ENCODE measurements at regions not wholly inside any gene's neighbourhood (a gene's known extent, or its start where the extent isn't known, plus 50 kb on each side); places are given as distances from the start of the nearest gene placed in this dataset.
"Not testable (repeated sequence)": the region's sequence is repeated elsewhere in the genome, so short reads cannot be mapped to it uniquely, and the experiment has no call there.

- intact Hi-C loops (cut with DNase I) = no loop called here
- DNase-seq (ENCODE audit: low spot score) (no peak), ATAC-seq (no peak)
Measured at GRCh38 chr3:181555681-181556080, 156.0 kb upstream of the SOX2 start.

GRCh38 chr3:181554233-181554765, 157.4 kb upstream of the SOX2 start:
- intact Hi-C loops (cut with DNase I) = no loop called here
- no peak for ATAC-seq
- no peak for DNase-seq (ENCODE audit: low spot score)

DNA sequence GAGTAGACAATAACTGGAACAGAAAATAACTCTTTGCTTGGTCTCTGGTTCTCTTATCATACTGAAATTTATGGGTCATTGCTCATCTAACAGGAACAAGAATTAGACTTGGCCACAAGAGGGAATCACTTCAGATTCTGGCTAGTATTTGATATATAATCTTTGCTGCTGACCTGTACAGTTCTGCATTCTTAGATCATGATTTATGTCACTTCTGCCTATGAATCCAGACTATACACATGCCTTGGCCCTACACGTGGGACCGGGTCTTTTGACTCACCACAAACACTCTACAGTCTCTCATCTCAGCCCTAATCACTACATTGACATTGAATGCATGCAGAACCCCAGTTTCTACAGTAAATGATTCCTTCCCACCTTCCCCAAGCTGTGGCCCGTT, 162.5 kb upstream of the SOX2 start:
- no peak for DNase-seq (ENCODE audit: low spot score)
- no peak for ATAC-seq
- intact Hi-C loops (cut with DNase I) = no loop called here

GRCh38 chr3:181541414-181541813, 170.3 kb upstream of the SOX2 start:
- intact Hi-C loops (cut with DNase I) = no loop called here

DNA sequence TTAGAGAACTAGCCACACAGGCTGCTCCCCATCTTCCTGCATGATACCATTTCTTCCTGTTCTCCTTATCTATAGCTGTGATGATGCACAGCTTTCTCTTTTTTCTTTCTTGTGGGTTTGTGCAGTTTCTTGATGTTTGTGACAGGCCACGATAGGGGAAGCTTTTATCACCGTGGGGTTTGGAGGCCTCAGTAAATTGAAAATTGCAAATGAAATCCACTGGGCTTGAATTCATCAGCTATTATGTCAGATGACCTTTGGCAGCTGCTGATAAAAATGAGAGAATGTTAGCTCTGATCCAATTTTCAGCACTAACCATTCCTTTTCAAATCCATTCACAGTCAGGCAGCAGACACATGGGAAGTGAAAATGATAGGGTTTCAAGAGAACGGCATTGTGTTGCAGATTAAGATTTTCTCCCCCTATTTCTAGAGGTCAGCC, 176.9 kb upstream of the SOX2 start:
- intact Hi-C loops (cut with DNase I) = no loop called here
- ATAC-seq = no peak

More at GRCh38 chr3:181541414-181541813, 170.3 kb upstream of the SOX2 start:
- no peak for ATAC-seq
- no peak for DNase-seq (ENCODE audit: low spot score)

DNA sequence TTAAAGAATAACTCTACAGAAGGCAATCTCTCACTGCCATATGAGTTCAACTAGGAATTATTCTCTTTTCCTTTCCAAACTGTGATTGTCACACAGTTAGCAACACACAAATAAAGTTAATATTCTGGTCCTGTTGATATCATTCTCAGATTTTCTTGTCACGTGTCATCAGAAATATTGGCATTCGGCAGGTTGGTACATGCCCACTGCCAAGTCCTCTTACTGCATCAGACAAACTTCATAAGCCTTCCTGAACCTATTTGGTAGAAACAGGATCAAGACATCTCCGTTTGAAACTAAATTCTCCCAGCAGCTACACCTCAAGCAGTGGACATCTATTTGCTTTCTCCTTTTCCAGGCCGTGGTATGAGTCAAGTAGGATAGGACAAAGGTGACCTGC, 177.9 kb upstream of the SOX2 start:
- no peak for ATAC-seq
- intact Hi-C loops (cut with DNase I) = no loop called here
- DNase-seq (ENCODE audit: low spot score) = no peak

More for the DNA sequence above, 176.9 kb upstream of the SOX2 start:
- DNase-seq (ENCODE audit: low spot score) = no peak

DNA sequence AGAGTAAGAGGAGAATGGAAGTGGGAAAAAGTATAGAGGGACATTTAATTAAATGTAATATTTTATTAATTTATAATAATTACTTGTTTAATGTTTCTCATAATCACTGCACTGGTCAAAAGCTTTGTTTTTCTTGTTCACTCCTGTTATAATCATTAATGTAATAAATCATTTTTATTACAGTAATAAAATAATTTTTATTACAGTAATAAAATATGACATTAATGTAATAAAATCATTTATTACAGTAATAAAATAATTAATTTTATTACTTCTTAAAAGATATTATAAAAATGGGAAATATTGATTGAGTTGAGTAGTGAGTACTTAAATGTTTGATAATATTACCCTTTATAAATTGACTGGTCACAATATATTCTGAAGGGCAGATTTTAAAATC, 181.1 kb upstream of the SOX2 start:
- intact Hi-C loops (cut with DNase I) = no loop called here
- ATAC-seq (no peak), DNase-seq (ENCODE audit: low spot score) (no peak)

GRCh38 chr3:181521831-181522230, 189.9 kb upstream of the SOX2 start:
- intact Hi-C loops (cut with DNase I) = no loop called here
- DNase-seq (ENCODE audit: low spot score) = no peak
- no peak for ATAC-seq

DNA sequence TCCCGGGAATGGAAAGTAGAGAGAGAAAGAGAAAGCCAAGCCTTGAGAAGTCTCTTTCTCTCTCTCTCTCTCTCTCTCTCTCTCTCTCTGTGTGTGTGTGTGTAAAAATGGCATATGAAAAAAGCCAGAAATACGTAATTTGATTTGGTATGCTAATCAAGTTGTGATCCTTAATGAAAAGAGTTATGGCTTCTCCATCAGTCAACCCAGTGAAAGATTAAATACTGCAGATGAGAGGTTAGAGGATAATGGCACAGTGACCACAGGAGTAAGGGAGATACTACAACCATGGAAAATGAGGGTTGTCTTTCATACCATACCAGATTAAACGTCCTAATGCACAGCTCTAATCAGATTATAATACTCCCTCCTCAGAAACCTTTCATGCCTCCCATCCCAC, 193.5 kb upstream of the SOX2 start:
- DNase-seq (ENCODE audit: low spot score) (no peak), ATAC-seq (no peak)
- intact Hi-C loops (cut with DNase I) = no loop called here

DNA sequence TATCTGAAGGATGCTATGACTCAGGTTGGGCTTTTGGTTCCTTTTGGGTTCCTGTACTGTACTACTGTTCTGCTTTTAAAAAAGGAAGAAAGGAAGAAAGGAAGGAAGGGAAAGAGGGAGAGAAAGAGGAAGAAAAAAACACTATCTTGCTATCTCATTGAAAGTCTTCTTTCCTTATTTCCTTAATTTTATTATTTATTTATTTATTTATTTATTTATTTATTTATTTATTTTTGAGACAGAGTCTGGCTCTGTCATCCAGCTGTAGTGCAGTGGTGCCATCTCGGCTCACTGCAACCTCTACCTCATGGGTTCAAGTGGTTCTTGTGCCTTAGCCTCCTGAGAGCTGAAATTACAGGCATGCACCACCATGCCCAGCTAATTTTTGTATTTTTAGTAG, 198.9 kb upstream of the SOX2 start:
- intact Hi-C loops (cut with DNase I) = no loop called here
- ATAC-seq = no peak

DNA sequence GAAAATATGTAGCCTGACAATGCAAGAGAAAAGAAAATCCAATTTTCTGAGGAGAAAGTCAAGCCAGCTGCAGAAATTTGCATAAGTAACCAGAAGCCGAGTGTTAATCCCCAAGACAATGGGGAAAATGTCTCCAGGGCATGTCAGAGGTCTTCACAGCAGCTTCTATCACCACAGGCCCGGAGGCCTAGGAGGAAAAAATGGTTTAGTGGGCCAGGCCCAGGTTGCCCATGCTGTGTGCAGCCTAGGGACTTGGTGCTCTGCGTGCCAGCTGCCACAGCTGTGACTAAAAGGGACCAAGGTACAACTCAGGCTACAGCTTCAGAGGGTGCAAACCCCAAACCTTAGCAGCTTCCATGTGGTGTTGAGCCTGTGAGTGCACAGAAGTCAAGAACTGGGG, 201.2 kb upstream of the SOX2 start:
- intact Hi-C loops (cut with DNase I) = no loop called here
- DNase-seq (ENCODE audit: low spot score) = no peak
- no peak for ATAC-seq

More for the DNA sequence above, 198.9 kb upstream of the SOX2 start:
- no peak for DNase-seq (ENCODE audit: low spot score)

GRCh38 chr3:181497358-181497757, 214.4 kb upstream of the SOX2 start:
- no peak for ATAC-seq
- intact Hi-C loops (cut with DNase I) = no loop called here
- DNase-seq (ENCODE audit: low spot score) = no peak

- no peak for ATAC-seq
- no peak for DNase-seq (ENCODE audit: low spot score)
- intact Hi-C loops (cut with DNase I) = no loop called here
Measured at GRCh38 chr3:181493423-181493822, 218.3 kb upstream of the SOX2 start.

GRCh38 chr3:181488536-181488935, 223.2 kb upstream of the SOX2 start:
- DNase-seq (ENCODE audit: low spot score) (no peak), ATAC-seq (no peak)
- intact Hi-C loops (cut with DNase I) = no loop called here

DNA sequence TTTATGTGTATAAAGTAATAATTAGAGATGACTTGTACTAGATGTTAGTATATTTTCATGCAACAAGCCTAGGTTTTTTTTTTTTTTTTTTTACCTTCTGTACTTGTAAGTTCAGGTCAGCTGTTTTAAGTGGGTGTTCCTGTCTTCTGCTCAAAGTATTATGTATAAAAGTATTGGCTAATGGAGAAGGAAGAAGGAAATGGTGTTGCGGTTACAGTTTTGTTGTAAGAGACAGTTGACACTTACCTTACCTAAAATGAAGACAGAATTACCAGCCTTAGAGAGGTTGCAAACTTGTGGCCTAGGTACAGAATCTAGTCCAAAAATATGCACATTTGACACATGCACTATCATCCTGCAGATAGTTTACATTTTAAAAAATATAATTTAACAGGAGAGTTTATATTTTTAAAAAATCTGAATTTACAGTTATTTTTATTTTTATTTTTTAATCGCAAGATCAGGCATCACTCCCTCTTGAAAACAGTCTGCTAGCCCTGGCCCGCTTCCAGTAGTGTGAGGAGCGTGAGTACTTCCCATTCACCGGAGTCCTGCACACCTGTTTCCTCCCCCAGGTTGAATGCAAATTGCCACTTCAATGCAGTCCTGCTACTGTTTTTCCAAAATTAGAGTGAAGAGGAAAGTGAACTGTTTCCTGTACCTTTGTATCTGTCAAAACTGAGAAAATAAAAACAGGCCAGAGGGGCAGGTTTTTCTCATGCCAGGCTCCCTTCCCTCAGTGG, 224.3 kb upstream of the SOX2 start:
- no peak for DNase-seq (ENCODE audit: low spot score)
- intact Hi-C loops (cut with DNase I) = no loop called here
- no peak for ATAC-seq

DNA sequence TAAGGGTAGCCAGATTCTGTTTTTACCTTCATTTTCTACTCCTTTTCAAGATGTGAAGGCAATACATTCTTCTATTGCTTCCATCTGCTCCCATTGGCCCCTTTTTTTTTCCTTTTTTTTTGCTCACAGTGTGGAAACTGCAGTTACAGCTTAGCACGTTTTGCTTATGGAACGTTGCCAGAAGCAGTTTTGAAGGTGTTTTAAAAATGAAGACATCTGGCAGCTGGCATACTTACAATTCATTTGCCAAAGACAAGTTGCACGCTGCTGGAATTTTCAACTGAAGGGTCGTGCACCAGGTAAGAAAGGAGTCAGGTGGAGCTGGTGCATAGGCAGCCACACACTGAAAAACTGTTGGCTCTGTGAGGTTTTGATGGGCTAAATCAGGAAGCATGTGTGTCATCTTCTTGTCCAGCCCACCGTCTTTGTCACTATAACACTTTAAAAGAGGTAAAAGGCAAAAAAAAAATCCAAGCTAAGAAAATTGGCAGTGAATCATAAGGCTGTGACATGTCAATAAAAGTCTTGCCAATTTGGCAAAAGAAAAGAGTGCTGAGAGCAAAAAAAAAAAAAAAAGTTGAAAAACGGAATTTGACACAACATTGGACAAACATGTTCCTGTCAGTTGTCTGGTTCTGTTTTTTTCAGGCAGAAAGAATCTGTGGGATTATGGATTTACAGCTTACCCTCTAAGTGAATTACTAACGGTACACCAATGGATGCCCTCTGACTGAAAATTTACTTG, 225.4 kb upstream of the SOX2 start:
- no peak for ATAC-seq
- no peak for DNase-seq (ENCODE audit: low spot score)
- intact Hi-C loops (cut with DNase I) = no loop called here

GRCh38 chr3:181484026-181484425, 227.7 kb upstream of the SOX2 start:
- ATAC-seq (no peak), DNase-seq (ENCODE audit: low spot score) (no peak)
- intact Hi-C loops (cut with DNase I) = no loop called here

GRCh38 chr3:181475146-181475545, 236.6 kb upstream of the SOX2 start:
- DNase-seq (ENCODE audit: low spot score); intact Hi-C loops (cut with DNase I); ATAC-seq: not testable (repeated sequence)

- no peak for ATAC-seq
- no peak for DNase-seq (ENCODE audit: low spot score)
- intact Hi-C loops (cut with DNase I) = no loop called here
Measured at GRCh38 chr3:181470349-181470748, 241.4 kb upstream of the SOX2 start.

- DNase-seq (ENCODE audit: low spot score) (no peak), ATAC-seq (no peak)
- intact Hi-C loops (cut with DNase I) = no loop called here
Measured at GRCh38 chr3:181464033-181464694, 247.6 kb upstream of the SOX2 start.

Measured in sciatic nerve (tissue), 2 donors.